SK-MEL-5 (cell line): ENCODE measurements at regions not wholly inside any gene's neighbourhood (a gene's known extent, or its start where the extent isn't known, plus 50 kb on each side); places are given as distances from the start of the nearest gene placed in this dataset.
A peak's percentile ranks its signal among the peaks of the same experiment; 100 is the strongest.
"Not testable (repeated sequence)": the region's sequence is repeated elsewhere in the genome, so short reads cannot be mapped to it uniquely, and the experiment has no call there.

Experiments used
- DNase-seq: peaks from one replicate; pipeline ENCODE4 v3.0.0-alpha.2; 2016; ENCODE audit warnings: low read depth, low spot score
- in situ Hi-C: cut with HindIII; loops from 2 replicates; pipeline ENCODE4 v1.10.0; 2016; ENCODE audit warnings: low sequenced_read_pairs, high pct_unique_total_duplicates, low pct_unique_long_range_greater_than_20kb

- no peak for DNase-seq
- in situ Hi-C loops = no loop called here
Observed at GRCh38 chr2:146429366-146429765, 1415.5 kb upstream of the ACVR2A start.

GRCh38 chr2:146417942-146418341 lies 1426.9 kb upstream of the ACVR2A start:
- in situ Hi-C loops = no loop called here
- DNase-seq = no peak

- DNase-seq = no peak
- in situ Hi-C loops = no loop called here
Observed at GRCh38 chr2:146415291-146415690, 1429.5 kb upstream of the ACVR2A start.

- in situ Hi-C loops = no loop called here
- no peak for DNase-seq
Observed at GRCh38 chr2:146414456-146414855, 1430.4 kb upstream of the ACVR2A start.

DNA sequence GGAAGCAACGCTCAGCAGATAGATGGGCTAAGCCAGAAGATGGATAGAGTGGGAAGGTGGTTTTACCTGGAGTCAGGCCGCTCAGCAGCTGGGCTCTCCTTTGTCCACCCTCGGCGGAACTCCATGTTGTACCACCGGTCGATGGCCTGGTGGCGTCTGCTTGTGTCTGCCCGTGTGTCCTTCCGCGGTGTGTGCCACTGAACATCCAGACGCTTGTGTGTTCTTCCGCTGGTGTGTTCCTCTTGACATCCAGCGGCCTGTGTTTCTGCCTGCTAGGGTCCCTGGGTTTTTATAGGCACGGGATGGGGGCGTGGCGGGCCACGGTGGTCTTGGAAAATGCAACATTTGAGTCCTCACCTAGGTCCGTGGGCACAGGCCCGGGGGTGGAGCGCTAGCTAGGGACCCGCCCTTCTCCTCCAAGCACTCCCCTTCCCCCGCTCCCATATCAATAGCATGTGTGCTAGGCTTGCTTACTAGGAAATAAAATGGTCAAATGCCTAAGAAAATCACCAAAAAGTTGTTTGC lies 1431.7 kb upstream of the ACVR2A start:
- in situ Hi-C loops = no loop called here
- no peak for DNase-seq

- peak; percentile 54 for DNase-seq
- in situ Hi-C loops = no loop called here
Observed at GRCh38 chr2:146412625-146413024, 1432.2 kb upstream of the ACVR2A start.

DNA sequence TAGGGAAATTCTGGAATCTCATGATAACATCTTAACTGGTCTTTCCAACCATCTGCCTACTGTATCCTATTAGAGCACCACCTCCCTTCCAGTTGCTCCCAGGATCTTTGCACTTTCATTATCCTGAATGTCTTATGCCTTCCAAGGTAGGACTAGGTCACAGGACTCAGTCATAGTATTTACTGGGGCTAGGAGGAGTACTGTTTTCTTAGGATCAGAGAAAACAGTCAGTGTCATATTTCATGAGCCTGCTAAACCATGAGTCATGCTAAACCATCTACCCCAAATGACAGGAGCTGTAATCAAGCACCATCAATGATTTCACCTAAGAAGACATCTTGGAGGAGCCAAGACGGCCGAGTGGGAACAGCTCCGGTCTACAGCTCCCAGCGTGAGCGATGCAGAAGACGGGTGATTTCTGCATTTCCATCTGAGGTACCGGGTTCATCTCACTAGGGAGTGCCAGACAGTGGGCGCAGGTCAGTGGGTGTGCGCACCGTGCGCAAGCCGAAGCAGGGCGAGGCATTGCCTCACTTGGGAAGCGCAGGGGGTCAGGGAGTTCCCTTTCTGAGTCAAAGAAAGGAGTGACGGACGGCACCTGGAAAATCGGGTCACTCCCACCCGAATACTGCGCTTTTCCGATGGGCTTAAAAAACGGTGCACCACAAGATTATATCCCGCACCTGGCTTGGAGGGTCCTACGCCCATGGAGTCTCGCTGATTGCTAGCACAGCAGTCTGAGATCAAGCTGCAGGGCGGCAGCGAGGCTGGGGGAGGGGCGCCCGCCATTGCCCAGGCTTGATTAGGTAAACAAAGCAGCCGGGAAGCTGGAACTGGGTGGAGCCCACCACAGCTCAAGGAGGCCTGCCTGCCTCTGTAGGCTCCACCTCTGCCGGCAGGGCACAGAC lies 1439.2 kb upstream of the ACVR2A start:
- not testable (repeated sequence) for DNase-seq

GRCh38 chr2:146403546-146404160 lies 1441.2 kb upstream of the ACVR2A start:
- DNase-seq, in situ Hi-C loops: not testable (repeated sequence)

More for the DNA sequence above, 1439.2 kb upstream of the ACVR2A start:
- in situ Hi-C loops = not testable (repeated sequence)

DNA sequence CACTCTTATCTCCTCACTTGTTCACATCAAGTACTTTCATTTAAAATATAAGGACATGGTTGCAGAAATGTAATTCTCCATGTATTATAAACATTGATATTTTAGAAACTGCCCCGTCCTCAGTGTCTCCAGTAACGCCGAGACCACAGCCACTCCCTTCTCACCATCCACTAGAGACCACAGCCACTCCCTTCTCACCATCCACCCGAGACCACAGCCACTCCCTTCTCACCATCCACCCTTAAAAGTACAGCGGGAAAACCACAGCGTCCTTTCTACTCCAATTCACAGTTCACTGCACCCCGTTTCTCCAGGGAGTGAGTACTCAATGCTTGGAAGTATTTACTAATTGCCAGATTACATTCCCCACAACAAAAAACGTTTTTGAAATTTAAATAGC lies 1452.2 kb upstream of the ACVR2A start:
- DNase-seq = no peak
- in situ Hi-C loops = no loop called here

- in situ Hi-C loops = no loop called here
- DNase-seq = no peak
Observed at GRCh38 chr2:146392186-146392585, 1452.6 kb upstream of the ACVR2A start.

DNA sequence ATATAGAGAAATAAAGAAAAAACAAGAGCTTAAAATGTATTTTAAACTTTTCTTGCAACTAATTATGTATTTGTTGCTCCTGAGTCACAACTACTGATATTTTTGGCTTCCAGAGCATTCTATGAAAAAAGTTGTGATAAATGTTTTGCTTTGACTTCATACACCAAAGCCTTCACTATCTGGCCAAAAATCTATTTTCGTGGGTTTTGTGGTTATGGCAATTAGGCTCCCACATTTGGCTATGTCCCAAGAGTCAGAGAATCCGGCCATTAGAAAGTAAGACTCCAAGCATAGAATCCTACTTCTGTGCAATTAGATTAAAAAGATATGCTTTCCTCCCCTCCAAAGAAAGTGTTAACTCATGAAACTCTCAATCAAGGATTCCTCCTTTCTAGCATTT lies 1456.1 kb upstream of the ACVR2A start:
- DNase-seq = no peak
- in situ Hi-C loops = no loop called here

DNA sequence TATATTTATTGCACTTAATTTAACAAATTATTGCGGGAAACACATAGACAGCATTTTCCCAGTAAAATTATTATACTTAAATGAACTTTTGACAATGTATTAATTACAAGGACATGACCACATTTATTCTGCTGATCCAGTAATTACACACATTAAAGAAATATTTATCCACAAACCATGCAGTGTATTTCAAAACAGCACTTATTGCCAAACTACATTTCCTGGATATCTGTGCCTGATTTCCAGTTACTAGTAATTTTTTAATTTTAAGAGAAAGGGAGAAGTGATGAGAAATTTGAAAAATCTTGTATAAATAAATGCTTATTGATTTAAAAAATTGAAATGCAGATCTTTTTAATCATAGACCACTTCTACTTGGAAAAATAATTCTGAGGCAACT lies 1458.7 kb upstream of the ACVR2A start:
- in situ Hi-C loops = no loop called here
- no peak for DNase-seq

GRCh38 chr2:146385031-146385430 lies 1459.8 kb upstream of the ACVR2A start:
- in situ Hi-C loops = no loop called here
- DNase-seq = no peak

DNA sequence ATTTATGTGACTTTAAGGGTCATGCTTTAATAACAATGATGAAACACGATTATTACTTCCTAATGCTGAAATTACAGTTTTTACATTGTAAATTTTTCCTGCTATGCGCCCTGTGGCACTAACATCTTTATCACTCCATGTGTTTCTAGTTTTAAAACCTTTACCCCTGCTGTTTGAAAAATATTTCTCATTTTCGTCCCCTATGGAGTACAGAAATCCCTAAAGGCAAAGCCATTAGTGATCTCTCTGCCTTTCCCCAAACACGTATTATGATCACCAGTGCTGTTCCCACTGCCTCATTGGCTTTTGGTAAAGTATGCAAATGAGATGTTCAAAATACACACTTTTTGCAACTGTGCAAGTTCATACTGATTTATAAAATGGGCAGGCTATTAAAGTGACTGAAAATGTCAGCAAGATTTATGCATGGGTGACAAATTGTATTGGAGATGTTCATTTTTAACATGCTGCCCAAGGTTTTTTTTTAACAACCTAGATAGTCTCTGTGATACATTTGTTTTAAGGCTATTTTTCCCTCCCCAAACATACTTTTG lies 1468.2 kb upstream of the ACVR2A start:
- DNase-seq = no peak
- in situ Hi-C loops = no loop called here

DNA sequence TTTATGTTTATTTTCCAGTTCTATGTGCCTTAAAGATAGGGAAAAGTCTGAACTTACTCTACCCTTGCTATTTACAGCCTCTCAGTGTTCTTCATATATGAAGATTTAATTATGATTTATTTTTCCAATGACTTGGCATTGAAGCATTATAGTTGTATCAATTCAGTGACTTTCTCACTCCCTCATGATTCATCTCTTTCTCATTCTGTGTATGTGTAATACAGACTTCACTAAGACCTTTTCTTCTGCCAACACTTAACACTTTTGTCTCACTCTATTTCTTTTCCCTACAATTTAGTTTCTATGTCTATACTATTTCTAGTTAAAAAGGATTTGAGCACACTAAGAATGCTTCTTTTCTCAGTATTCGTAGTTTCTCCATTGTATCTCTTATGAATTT lies 1470.3 kb upstream of the ACVR2A start:
- in situ Hi-C loops = no loop called here
- DNase-seq = no peak

- in situ Hi-C loops, DNase-seq: not testable (repeated sequence)
Observed at GRCh38 chr2:146371364-146371763, 1473.5 kb upstream of the ACVR2A start.

DNA sequence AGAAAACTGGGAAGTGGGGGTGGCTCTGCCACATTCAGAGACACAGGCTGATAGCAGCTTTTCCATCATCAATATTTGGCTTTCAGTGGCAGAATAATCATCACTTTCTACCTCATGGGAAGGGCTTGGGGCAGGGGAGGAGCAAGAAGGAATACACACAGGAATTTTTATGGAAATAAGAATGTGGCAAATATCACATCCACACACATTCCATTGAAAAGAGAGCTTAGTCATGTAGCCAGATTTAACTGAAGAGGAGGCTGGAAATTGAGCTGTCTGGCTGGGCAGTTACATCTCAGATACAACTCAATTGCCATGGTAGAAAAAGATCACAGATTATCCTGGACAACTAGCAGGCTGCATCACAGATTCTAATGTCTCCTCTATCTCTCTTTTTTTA lies 1474.0 kb upstream of the ACVR2A start:
- no peak for DNase-seq
- in situ Hi-C loops = no loop called here

- in situ Hi-C loops = no loop called here
- DNase-seq = no peak
Observed at GRCh38 chr2:146366276-146366675, 1478.6 kb upstream of the ACVR2A start.
